SU-DHL-6 (cell line): ENCODE measurements at regions not wholly inside any gene's neighbourhood (a gene's known extent, or its start where the extent isn't known, plus 50 kb on each side); places are given as distances from the start of the nearest gene placed in this dataset.

Experiments
- EZH2phosphoT487 ChIP-seq: fragments of 200-600 bp; sonication (generic), shearing (Covaris generic); conservative IDR thresholded peaks from 2 replicates; pipeline ENCODE4 v1.6.1; 2018; ENCODE audit warnings: mild to moderate bottlenecking, antibody characterized with exemption, low read length, moderate library complexity, mixed read lengths
- TF ChIP-seq, protein P1 (sequence below): fragments of 200-600 bp; sonication (generic); IDR thresholded peaks from one replicate; pipeline ENCODE4 v1.5.1; 2017; ENCODE audit warnings: antibody characterized with exemption, mild to moderate bottlenecking, low read length, moderate library complexity; ENCODE audit not compliant: insufficient read depth, poor library complexity, severe bottlenecking

GRCh38 chr1:88371436-88372023 lies 312.5 kb upstream of the PKN2 start:
- TF ChIP-seq, protein P1, sequence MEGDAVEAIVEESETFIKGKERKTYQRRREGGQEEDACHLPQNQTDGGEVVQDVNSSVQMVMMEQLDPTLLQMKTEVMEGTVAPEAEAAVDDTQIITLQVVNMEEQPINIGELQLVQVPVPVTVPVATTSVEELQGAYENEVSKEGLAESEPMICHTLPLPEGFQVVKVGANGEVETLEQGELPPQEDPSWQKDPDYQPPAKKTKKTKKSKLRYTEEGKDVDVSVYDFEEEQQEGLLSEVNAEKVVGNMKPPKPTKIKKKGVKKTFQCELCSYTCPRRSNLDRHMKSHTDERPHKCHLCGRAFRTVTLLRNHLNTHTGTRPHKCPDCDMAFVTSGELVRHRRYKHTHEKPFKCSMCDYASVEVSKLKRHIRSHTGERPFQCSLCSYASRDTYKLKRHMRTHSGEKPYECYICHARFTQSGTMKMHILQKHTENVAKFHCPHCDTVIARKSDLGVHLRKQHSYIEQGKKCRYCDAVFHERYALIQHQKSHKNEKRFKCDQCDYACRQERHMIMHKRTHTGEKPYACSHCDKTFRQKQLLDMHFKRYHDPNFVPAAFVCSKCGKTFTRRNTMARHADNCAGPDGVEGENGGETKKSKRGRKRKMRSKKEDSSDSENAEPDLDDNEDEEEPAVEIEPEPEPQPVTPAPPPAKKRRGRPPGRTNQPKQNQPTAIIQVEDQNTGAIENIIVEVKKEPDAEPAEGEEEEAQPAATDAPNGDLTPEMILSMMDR: no peak
- no peak for TF ChIP-seq EZH2phosphoT487
